C4-2B (cell line): ENCODE measurements at regions not wholly inside any gene's neighbourhood (a gene's known extent, or its start where the extent isn't known, plus 50 kb on each side); places are given as distances from the start of the nearest gene placed in this dataset.
A peak's percentile ranks its signal among the peaks of the same experiment; 100 is the strongest.
"Not testable (repeated sequence)": the region's sequence is repeated elsewhere in the genome, so short reads cannot be mapped to it uniquely, and the experiment has no call there.

Experiments
- H3K27ac ChIP-seq: fragments of 450-650 bp; 2 replicates; pipeline ENCODE4 v1.5.1; 2017
- CTCF ChIP-seq: fragments of 450-650 bp; conservative IDR thresholded peaks from 2 replicates; pipeline ENCODE4 v1.5.1; 2017; ENCODE audit warnings: mild to moderate bottlenecking
- ZFX ChIP-seq: fragments of 450-650 bp; IDR thresholded peaks from 2 replicates; pipeline ENCODE4 v1.6.1; 2017

- no peak for TF ChIP-seq ZFX
These were observed 113.9 kb upstream of the RGS1 start for GRCh38 chr1:192461684-192462083.

GRCh38 chr1:192462616-192463015 is 113.0 kb upstream of the RGS1 start:
- no peak overlapping the region for H3K27ac ChIP-seq
- TF ChIP-seq ZFX (no peak), CTCF (no peak)

More at GRCh38 chr1:192461684-192462083, 113.9 kb upstream of the RGS1 start:
- H3K27ac ChIP-seq: no peak overlapping the region

- TF ChIP-seq CTCF: no peak
- no peak for TF ChIP-seq ZFX
- no peak overlapping the region for H3K27ac ChIP-seq
These were observed 111.9 kb upstream of the RGS1 start for GRCh38 chr1:192463661-192464060.

GRCh38 chr1:192465221-192465620 is 110.4 kb upstream of the RGS1 start:
- not testable (repeated sequence) for H3K27ac ChIP-seq

- TF ChIP-seq CTCF (peak; percentile 81), ZFX (no peak)
These were observed 101.4 kb upstream of the RGS1 start for GRCh38 chr1:192474080-192474683.

GRCh38 chr1:192475329-192475728 is 100.2 kb upstream of the RGS1 start:
- TF ChIP-seq ZFX (no peak), CTCF (no peak)
- H3K27ac ChIP-seq: no peak overlapping the region

More at GRCh38 chr1:192474080-192474683, 101.4 kb upstream of the RGS1 start:
- H3K27ac ChIP-seq: no peak overlapping the region

GRCh38 chr1:192475970-192476369 is 99.6 kb upstream of the RGS1 start:
- no peak overlapping the region for H3K27ac ChIP-seq
- TF ChIP-seq ZFX (no peak), CTCF (no peak)

- TF ChIP-seq CTCF (no peak), ZFX (no peak)
- H3K27ac ChIP-seq: no peak overlapping the region
These were observed 98.7 kb upstream of the RGS1 start for GRCh38 chr1:192476802-192477298.
